DOHH2 (cell line): ENCODE measurements at regions not wholly inside any gene's neighbourhood (a gene's known extent, or its start where the extent isn't known, plus 50 kb on each side); places are given as distances from the start of the nearest gene placed in this dataset.

Experiments used
- CTCF ChIP-seq: fragments of 200-600 bp; sonication (generic); IDR thresholded peaks from one replicate; pipeline ENCODE4 v1.5.1; 2014; ENCODE audit warnings: antibody characterized with exemption, mild to moderate bottlenecking, low read depth, low read length; ENCODE audit not compliant: poor library complexity, severe bottlenecking
- EZH2phosphoT487 ChIP-seq: fragments of 200-600 bp; sonication (generic); IDR thresholded peaks from 2 replicates; pipeline ENCODE4 v1.6.1; 2017; ENCODE audit warnings: borderline replicate concordance, mild to moderate bottlenecking, antibody characterized with exemption, low read length, moderate library complexity, mixed read lengths

- TF ChIP-seq CTCF (no peak), EZH2phosphoT487 (no peak)
These were observed 288.0 kb downstream of the FGFR2 start for GRCh38 chr10:121310151-121310711.
